HCEC 1CT (cell line): ENCODE measurements at regions not wholly inside any gene's neighbourhood (a gene's known extent, or its start where the extent isn't known, plus 50 kb on each side); places are given as distances from the start of the nearest gene placed in this dataset.
"Not testable (repeated sequence)": the region's sequence is repeated elsewhere in the genome, so short reads cannot be mapped to it uniquely, and the experiment has no call there.

Experiments used
- DNase-seq: peaks from one replicate; pipeline ENCODE4 v3.0.0-alpha.2; 2017

- DNase-seq = no peak
Observed at GRCh38 chr12:34198924-34199323, 176.6 kb downstream of the ALG10 start.

DNA sequence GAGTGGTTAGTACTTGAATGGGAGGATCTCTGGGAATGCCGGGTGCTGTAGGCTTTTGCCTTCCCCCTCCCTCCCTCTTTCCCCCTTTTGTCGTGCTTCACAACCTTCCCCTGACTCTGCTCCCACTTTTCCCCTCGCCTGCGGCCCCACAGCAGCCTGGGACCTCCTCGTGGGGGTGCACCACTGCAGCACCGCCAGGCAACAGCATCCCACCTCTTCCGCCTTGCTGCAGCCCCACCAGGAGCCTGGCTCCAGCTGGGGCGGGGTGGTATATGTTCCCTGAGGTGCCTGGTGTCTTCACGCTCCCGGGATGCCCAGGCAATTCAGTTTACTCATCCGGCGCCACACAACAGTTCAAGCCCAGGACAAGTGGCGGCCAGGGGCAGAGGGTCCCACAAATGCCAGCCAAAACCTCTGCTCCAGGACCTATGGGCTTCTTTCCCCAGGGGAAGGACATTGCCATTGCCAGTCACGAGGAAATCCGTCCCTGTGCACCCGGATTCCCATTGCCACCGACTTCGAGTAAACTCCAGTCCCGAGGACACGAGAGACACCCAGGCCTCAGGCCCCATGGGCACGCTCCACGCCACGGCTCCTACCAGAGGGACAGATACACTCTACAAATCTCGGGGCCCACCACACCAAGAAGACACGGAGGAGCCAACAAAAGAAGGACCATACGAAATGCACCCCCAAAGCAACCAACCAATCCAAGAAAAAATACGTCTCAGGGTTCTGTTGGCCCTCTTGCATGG is 181.7 kb downstream of the ALG10 start:
- no peak for DNase-seq

- no peak for DNase-seq
Observed at GRCh38 chr12:34204830-34205285, 182.6 kb downstream of the ALG10 start.

DNA sequence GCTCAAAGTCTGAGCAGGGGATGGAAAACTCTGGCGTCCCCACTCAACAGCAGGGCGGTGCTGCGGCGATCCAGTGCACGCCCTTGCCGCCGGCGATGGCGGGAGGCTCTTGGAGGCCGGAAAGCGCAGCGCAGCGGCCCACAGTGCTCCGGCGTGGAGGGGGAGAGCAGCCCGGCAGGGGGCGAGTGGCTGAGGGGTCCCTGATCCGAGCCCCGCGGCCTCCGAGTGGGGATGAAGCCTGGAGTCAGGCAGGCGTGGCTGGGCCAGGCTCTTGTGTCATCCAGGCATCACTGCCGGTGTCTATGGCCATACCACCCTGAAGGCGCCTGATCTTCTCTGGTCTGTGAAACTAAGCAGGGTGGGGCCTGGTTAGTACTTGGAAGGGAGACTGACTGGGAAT is 183.1 kb downstream of the ALG10 start:
- DNase-seq = no peak

DNA sequence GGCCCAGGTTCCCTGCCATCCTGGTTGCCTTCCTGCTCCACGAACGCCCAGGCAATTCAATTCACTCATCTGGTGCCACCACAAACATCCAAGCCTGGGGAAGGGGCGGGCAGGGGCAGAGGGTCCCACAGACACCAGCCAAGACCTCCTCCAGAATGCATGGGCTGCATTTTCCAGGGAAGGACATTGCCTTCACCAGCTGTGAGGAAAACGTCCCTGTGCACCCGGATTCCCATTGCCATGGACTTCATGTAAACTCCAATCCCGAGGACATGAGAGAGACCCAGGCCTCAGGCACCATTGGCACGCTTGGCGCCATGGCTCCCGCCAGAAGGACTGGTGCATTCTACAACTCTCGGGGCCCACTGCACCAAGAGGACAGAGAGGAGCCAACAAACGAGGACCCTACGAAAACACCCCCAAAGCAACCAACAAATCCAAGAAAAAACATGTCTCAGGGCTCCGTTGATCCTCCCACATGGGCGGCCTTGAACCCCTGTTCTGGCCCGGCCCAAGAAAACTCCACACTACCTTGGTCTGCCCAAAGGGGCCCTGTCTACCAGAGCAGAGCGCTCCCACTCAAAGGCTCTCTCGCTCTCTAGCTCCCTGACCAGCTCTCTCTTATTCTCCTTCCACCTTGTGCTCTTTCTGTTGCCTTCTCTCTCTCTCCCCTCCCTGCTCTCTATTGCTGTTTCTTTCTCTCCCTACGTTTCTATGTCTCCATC is 183.9 kb downstream of the ALG10 start:
- no peak for DNase-seq

DNA sequence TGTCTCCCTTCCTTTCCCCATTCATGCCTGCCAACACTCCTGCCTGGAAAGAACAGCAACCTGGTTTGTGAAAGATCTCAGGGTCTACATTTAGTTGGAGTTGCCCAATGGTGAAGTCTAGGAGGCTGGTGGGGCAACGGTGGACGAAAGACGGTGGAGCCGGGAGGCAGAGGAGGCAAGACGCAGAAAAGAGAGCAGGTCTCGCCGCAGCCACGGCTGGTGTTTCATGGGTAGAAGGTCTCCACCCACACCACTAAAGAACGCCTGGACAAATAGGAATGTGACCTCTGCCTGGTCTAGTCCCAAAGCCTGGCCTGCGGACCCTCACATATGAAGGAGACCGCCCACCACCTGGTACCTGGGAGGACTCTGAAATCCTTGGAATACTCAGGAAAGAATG is 185.6 kb downstream of the ALG10 start:
- no peak for DNase-seq

DNA sequence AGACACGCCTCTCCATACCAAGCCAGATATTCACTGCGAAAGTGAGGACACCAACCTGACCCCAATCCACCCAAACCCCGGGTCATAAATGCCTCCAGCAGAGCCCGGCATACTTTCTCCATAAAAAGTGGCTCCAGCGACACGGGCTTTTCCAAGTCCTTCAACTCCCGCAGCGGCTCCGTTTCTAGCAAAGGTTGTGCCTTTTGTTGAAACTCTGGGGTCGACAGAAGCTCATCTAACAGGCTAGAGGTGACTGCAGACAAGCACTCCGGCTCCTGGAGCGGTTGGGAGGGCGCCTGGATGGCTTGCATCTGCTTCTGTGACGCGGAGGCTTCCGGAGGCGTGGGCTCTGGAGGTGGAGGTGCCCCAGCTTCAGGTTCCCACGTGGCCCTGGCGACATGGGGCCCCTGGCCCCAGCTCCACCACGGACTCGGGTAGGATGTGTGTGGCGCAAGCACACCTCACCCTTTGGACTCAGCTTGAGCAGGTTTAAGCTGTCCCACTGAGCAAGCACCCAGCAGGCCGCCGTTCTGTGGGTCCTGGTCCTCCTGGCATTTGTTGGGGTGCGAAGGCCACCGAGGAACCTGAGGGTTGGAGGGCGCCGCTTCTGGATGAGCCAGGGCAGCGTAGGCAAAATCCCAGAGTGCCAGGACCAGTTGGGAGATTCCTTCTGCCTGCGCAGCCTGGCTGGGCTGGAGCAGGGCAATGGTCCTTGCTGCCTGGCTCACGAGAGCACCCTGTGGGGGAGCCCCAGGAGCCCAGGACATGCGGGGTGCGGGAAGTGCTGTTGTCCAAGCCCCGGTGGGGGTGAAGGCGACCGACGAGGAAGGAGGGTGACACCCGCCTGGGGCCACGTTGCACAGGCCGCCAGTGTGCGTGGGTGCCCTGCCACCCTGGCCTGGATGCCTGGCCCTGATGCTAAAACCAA is 186.3 kb downstream of the ALG10 start:
- DNase-seq = no peak

- no peak for DNase-seq
Observed at GRCh38 chr12:34209259-34209835, 187.1 kb downstream of the ALG10 start.

- no peak for DNase-seq
Observed at GRCh38 chr12:34210183-34210582, 187.9 kb downstream of the ALG10 start.

DNA sequence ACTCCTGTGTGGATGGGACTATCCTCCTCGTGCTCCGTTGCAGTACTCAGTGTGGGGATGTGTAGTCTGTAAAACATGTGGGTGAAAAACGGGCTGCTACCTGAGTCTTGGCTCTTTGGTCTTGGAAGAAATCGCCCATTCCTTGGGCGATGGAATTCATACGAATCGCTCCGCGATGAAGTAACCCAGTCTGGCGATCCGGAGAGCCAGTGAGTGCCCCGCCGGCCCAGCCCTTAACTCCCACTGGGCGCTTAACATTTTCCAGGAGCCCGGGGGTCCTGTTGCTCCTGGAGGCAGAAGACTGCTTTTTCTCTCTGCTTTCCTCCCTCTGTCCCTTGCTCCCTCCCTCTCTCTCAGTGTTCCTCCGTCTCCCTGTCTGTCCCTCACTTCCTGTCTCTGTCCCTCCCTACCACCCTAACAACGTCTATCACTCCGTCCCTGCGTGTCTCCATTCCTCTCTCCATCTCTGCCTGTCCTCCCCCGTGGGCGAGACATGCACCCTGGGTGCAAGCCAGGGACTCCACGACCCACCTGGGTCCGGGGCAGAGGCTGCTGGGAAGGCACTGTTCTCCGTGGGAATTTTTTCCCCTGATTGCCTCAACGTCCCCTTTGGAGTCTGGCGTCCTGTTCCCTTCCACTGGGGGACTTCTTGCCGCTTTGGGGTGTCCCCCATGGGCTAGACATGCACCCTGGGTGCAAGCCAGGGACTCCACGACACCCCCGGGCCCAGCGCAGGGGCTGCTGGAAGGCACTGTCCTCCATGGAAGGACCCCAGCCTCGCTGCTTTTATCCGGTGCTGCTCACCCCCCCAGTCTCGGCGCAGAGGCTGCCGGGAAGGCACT is 188.6 kb downstream of the ALG10 start:
- DNase-seq = no peak

DNA sequence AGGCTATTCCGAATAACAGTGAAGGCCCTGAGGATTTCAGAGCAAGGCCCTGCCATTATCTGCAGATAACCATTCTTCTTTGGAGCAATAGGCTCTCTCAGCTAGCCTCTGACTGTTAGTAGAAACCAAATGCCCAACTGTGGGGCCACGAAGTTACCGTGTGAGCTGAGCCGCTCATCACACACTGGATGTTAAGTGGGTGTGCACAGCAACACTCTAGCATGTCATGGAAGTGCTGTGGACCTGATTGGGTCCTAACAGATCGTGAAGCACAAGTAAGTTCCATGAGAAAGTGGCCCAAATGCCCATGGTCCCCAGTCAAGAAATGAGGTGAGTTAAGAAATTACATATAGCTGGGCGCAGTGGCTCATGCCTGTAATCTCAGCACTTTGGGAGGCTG is 190.4 kb downstream of the ALG10 start:
- DNase-seq = no peak

DNA sequence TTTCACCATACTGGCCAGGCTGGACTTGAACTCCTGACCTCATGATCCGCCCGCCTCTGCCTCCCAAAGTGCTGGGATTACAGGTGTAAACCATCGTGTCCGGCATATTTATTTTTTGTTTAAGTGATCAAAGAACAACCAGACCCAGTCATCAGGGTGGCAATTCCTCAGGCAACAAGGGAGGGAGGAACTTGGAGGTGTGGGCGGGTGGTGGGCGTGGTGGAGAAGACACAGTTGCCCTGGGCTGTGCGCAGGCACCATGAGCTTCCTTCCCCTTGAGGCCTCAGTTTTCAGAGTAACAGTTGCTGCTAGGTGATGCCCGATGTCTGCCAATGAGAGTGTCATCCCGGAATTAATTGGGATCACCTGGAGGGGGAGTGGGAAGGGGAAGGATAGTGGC is 191.7 kb downstream of the ALG10 start:
- DNase-seq = no peak

- no peak for DNase-seq
Observed at GRCh38 chr12:34215213-34215892, 193.1 kb downstream of the ALG10 start.

GRCh38 chr12:34215893-34216285 is 193.6 kb downstream of the ALG10 start:
- no peak for DNase-seq

- DNase-seq = no peak
Observed at GRCh38 chr12:34217660-34218059, 195.4 kb downstream of the ALG10 start.

GRCh38 chr12:34218193-34219045 is 196.1 kb downstream of the ALG10 start:
- peak; percentile 10 for DNase-seq

- no peak for DNase-seq
Observed at GRCh38 chr12:34219046-34219770, 196.9 kb downstream of the ALG10 start.

- DNase-seq = not testable (repeated sequence)
Observed at GRCh38 chr12:34220079-34220478, 197.8 kb downstream of the ALG10 start.

GRCh38 chr12:34223640-34224039 is 201.3 kb downstream of the ALG10 start:
- DNase-seq = no peak

GRCh38 chr12:34226044-34226443 is 203.7 kb downstream of the ALG10 start:
- not testable (repeated sequence) for DNase-seq
